NCI-H2107 (cell line): ENCODE measurements at regions not wholly inside any gene's neighbourhood (a gene's known extent, or its start where the extent isn't known, plus 50 kb on each side); places are given as distances from the start of the nearest gene placed in this dataset.

Experiments
- DNase-seq: peaks from one replicate; lab custom pipeline; 2025; lab: John Stamatoyannopoulos, UW

DNA sequence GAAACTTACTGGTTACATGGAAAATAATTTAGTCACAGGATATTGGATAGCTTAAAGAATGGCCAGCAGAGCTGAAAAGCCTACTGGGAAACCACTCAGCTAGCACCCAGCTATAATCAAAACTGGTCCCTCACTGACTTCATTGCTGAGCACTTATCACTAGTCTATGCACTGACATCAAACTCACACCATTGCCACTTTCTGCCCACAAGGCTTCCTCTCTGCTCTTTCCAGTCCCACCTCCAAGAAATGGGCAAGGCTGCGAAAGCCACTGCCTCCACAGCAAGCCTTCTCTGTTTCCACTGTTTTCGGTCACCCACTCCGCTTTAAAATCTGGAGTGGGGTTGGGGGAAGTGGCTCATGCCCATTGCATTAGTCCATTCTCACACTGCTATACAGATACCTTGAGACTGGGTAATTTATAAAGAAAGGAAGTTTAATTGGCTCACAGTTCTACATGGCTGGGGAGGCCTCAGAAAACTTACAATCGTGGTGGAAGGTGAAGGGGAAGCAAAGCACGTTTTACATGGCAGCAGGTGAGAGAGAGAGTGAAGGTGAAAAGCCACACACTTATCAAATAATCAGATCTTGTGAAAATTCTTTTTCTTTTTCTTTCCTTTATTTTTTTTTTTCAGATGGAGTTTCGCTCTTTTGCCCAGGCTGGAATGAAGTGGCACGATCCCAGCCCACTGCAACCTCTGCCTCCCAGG is 77.0 kb upstream of the CERS6 start:
- no peak for DNase-seq

DNA sequence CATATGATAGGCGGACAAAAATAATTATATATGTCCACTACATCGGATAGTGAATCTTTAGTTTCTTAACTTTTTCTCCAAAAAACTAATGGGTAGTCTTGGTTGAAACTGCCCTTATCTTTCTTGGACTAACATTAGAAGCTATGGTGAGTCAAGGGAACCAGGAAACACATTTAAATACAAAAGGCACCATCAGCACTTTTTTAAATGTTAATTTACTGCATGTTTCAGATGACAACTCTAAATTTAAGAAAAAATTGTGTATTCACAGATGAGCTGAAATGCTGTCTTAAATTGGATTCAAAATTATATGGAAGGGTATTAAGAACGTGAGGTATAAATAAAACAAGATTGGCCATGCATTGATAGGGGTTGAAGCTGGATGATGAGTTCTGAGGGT is 75.6 kb upstream of the CERS6 start:
- no peak for DNase-seq

DNA sequence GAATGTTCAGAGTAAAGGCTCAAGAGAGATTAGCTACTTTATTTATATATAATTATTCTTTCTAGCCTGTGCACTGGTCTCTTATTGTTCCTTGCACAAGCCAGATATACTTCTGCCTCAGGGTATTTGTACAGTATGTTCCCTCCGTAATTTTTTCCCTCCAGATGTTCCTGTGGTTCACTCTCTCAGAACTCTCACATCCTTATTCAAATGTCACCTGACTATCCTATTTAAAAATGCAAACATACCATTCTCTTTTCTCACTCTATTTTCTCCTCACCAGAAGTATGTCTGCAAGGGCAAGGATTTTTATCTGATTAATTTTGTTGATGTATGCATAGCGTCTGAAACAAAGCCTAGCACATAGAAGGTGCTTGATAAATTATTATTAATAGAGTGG is 64.0 kb upstream of the CERS6 start:
- DNase-seq = no peak

DNA sequence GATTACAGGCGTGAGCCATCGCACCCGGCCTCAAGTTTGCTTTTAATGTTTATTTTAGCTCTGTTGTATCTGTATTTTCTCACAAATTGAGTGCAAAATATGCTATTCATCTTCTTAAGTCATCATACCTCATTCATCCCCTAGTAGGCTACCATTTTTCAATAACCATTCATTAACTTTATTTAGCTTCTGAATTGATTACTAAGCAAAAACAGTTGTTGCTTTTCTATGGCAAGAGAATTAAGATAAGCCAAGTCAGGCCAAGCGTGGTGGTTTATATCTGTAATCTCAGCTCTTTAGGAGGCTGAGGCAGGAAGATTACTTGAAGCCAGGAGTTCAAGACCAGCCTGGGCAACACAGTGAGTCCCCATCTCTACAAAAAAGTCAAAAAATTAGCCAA is 63.3 kb upstream of the CERS6 start:
- no peak for DNase-seq

DNA sequence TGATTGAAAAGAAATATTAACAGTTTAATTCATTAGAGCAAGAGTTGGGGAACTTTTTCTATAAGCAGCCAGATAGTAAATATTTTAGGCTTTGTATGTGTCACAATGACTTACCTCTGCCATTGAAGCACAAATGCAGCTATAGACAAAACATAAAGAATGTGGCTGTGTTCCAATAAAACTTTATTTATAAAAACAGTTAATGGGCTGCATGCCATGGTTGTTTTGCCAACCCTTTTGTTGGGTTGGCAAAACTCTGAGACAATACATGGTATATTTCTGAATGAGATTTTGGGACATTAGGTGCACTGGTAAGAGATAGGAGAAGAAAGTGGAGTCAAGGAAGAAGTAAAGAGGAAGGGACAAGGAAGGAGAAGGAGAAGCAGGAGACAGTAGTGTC is 61.8 kb upstream of the CERS6 start:
- no peak for DNase-seq

DNA sequence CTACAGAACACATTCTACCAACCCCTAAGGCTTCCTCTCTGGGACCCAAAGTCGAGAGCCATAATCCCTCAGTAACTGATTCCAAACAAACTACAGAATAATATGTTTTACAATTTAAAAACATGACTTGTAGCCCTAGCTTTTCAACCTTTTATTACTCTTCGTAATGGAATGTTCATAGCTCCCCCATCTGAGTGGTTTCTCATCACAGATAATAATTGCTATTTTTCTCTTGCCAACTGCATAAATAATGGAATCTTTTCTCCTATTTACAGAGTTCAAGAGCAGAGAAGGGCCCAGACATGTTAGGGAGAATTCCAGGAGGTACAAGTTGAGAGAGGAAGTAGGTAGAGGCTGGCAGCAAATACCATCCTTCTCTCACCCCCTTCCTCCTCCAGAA is 59.9 kb upstream of the CERS6 start:
- no peak for DNase-seq

DNA sequence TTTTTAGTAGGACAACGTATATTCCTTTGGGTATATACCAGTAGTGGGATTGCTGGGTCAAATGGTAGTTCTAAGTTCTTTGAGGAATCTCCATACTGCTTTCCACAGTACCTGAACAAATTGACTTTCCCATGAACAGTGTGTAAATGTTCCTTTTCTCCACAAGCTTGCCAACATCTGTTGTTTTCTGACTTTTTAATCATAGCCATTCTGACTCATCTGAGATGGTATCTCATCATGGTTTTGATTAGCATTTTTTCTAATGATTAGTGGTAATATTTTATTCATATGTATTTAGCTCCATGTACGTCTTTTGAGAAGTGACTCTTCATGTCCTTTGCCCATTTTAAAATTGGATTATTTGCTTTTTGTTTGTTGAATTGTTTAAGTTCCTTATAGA is 58.4 kb upstream of the CERS6 start:
- no peak for DNase-seq

DNA sequence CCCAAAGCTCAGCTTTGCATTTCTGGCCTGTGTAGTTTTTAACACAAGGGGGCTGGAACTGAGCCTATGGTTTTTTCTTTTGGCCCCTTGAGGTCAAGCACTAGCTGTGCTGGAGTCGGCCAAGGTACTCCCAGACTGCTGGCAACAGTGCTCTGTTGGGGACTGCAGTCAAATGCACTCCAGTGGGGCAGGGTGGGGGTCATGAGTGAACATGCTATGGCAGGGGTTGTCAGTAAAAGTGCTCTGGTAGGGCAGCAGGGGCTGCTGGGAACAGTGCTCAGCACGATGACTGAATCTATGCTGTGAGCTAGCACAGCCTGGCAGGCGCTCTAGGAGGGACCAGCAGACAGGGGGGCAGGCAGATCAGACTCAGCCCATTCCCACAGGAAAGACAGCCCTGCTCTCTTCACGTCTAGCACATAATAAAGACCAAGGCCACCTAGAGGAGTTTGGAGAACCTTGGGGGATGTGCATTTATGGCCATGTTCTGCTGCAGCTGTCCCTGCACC is 55.0 kb upstream of the CERS6 start:
- no peak for DNase-seq

DNA sequence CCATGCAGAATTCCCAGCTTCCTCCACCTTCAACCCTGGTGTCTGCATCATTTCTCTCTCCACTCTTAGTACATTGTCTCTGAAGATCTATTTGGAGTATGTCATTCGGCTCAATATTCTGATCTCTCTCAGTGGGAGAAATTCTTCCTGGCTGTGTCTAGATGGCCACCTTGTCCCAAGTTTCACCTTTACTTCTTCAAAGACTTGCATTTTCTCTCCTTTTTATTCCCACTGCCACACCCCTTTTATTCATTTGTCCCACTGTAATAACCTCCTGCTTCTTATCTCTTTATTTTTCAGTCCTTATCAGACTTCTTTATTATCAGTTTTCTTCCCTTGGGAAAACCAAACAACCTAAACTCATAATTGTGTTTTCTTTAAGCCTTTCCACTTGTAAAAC is 54.3 kb upstream of the CERS6 start:
- DNase-seq = no peak

DNA sequence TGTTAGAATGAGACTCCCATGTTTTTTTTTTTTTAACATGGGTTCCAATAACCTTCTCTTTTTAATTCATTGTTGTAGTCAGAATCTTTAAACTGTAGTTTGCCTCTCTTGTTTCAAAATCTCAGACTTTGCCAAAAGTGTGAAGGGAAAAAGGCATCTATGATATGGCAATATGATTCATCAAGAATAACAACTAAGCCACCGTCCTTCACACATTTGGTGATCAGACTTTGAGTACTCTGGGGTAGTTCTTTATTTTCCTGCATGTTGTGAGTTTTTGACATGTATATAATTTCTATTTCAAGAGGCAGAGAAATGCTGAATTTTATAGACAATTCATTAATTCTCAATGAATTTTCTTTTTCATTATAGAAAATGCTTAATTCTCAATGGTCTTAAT is 53.5 kb upstream of the CERS6 start:
- no peak for DNase-seq

DNA sequence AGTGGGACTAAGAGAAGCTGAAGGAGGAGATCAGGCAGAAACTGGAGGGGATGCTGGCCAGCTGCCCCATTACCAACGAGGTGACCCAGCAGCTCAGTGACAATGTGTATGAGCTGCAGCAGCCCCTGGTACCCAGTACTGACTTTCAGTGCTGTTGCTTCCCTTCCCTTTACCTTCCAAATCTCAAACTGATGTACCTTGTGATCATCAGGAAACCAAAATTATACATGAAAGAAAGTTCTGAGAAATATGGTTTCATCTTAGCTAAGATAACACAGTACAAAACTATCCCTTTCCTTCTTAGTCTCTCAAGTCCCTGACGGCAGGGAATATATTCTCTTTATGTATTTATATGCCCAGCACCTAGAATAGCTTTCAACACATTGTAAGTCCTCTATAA is 52.3 kb upstream of the CERS6 start:
- no peak for DNase-seq

DNA sequence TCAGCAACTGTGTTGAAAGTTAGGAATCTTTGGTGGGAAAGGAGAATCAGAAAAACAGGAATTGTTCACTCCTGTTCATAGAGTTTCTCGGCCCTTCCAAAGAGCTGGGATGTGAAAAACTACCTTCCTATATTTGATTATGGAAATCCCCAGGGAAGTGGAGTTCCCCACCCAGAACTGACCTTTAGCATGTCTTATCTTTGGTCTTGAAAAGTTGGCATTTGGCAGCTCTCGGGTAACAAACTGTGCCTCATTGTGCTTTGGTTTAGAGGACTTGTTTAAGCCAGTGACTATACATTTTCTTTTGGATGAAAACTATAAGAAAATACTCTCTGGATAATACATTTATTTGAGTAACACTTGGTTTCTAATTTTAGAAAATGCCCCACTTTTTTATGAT is 51.3 kb upstream of the CERS6 start:
- no peak for DNase-seq
